ENCODE measurements at regions not wholly inside any gene's neighbourhood (a gene's known extent, or its start where the extent isn't known, plus 50 kb on each side); places are given as distances from the start of the nearest gene placed in this dataset.

DNA sequence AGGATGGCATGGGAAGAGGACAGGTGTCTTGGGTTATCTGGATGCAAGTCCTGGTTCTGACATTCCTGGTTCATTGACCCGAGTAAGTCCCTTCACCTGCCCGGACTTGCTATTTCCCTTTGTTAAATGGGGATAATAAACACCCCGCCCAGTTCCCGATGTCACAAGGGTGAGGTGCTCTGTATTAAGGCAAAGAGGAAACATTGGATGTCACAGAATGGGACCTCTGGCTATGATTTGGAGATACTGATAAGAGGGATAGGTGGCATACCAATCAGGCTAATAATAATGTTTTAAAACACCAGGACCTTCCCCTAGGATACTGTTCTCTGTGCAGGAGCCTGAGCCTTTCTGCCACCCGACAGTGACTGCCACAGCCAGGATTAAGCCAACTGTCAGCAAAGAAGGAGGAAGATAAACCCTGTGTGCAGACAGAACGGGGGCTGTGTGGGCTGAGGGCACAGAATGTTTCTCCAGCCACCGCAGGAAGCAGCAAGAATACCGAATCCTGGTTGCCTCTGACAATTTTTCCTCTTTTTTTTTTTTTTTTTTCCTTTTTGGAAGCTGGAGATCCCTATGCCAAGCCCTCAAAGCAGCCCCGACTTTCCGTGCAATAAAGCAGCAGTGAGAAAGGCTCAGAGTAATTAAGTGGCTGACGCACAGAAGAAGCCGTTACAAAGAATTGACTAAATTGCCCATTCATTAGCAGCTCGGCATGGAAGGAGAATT lies 336.6 kb downstream of the SMAD2 start:
- DNase-seq: no peak

GRCh38 chr18:47591429-47591828 lies 339.0 kb downstream of the SMAD2 start:
- DNase-seq: no peak

DNA sequence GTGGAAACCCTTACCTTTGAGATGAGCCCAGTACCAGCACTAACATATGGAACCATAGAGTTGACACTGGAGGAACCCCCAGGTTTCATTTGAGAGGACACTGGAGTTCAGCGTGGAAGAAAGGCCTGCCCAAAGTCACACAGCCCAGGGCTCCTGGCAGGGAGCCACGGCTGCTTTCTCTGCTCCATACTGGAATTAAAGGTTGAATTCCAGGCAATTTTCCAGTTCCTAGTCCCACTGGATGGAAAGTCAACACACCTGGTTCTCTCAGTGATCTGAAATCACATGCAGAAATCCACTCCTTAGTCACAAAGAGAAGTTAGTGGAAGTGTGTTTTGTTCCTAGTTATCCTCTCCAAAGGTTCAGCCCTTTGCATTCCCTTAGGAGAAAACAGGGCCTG lies 336.1 kb upstream of the SKOR2 start:
- no peak for DNase-seq

GRCh38 chr18:47586418-47587070 lies 335.1 kb upstream of the SKOR2 start:
- DNase-seq: no peak

GRCh38 chr18:47585914-47586313 lies 334.5 kb upstream of the SKOR2 start:
- no peak for DNase-seq

DNA sequence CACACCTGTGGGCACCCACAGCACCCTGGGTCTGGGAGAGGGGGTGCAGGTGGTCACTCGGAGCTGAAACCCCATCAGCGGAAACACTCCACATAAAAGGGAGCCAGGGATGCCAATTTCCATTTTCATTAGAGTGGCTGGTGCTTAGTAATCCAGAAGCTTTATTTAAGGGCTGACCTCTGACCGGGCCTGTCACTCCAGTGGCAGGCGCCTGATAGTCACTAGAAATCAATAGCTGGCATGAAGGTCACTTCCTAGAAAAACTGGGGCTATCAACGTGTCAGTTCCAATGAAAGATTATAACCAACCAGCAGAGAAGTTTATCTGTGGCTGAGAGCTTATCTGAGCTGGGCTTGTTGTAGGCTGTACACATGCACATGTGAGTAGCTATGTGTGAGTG lies 333.7 kb upstream of the SKOR2 start:
- DNase-seq: no peak

DNA sequence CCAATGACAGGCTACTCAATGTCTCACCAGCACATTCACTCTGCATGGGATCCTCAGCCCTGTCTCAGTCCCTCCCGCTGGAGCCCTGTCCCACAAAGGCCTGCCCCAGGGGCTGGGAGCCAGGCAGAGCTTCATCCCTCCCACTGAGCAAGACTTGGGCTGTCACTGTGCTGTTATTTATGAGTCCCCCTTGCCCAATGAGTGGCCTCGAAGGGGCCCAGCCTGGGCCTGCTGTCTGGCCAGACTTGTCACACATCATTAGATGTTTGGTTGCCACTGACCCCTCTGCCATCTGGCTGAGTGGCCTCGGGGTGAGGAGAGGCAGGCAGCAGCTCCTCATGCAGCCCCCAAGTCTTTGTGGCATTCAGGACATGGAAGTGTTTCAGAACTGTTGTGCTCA lies 330.6 kb upstream of the SKOR2 start:
- DNase-seq: no peak

DNA sequence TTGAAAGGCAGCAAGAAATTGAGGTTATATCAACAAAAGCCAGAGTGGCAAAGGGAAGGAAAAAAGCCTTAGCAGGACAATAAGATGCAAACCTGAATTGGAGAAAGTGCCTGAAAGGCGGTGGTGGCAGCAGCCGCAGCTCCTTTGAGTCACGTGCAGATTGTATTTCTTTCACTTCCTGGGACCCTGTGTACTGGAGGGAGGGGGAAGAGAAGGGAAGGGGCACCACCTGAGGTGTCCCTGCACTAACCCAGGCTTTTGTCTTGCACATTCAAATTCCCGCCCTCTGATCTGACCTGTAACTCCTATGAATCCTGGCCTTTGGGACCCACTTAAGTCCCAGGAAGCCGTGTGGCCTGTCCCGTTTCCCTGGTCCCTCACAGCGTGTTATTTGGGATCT lies 326.1 kb upstream of the SKOR2 start:
- DNase-seq: no peak

- DNase-seq: no peak
These were observed 323.5 kb upstream of the SKOR2 start for GRCh38 chr18:47574966-47575365.

- no peak for DNase-seq
These were observed 320.5 kb upstream of the SKOR2 start for GRCh38 chr18:47571957-47572356.

- DNase-seq: no peak
These were observed 315.3 kb upstream of the SKOR2 start for GRCh38 chr18:47566809-47567208.

DNA sequence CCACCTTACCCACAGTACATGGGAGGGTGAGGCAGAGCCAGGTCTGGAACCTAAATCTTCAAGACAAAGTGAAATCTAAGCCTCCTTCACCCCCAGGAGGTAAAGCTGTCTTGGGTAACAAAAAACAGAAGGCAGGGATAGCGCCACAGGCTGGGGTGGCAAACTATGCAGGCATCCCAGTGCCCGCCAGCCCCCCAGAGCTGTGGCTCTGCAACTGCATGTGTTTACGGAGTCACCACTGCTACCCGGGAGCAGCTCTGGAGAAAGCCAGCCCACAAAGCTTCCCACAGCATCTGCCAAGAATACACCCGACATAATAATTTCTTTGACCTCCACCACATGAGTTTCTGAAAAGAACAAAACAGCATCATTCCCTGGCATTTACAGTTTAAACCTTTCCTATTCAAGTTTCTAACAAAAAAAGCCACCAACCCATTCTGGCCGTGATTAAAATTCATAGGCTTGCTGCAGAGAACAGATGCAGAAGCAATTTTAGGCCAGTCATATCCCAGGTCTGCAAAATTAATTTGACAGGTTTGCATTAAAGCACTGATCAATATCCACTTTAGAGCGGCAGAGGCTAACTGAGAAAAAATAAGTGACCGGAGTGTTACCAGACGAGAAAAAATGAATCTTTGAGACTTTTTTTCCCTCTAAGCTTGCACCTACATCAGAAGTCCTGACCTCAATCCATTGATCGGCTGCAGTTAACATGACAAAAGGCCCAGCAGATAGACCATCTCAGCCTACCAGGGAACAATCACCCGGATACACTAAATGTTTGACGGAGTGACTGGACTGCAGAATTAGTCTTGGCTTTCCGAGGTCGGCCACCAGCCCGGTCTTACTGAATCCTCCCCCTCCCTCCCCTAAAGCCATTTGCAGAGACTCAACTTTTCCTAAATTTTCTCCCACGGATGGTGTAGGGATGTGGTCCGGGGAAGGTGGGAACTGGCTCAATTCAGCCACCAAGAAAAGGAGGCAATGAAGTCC lies 309.6 kb upstream of the SKOR2 start:
- no peak for DNase-seq

- no peak for DNase-seq
These were observed 306.8 kb upstream of the SKOR2 start for GRCh38 chr18:47558110-47558750.

- no peak for DNase-seq
These were observed 305.7 kb upstream of the SKOR2 start for GRCh38 chr18:47557160-47557559.

DNA sequence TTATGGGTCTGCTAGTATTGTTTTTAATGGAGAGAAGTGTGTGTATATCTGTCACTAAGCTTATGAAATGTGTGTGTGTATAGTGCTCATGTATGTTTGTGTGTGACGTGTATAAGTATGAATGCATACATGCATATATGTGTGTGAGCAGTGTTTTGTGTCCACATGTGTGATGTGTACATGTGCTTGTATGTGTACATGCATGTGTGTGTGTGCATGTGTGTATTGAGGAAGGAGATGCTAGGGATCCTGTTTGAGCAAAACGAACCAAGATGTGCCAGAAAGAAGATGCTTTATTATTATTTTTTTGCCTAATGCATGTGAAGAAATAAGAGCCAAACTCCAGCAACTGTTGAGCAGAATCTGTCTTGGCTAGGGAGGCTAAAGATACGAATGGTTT lies 301.3 kb upstream of the SKOR2 start:
- no peak for DNase-seq

DNA sequence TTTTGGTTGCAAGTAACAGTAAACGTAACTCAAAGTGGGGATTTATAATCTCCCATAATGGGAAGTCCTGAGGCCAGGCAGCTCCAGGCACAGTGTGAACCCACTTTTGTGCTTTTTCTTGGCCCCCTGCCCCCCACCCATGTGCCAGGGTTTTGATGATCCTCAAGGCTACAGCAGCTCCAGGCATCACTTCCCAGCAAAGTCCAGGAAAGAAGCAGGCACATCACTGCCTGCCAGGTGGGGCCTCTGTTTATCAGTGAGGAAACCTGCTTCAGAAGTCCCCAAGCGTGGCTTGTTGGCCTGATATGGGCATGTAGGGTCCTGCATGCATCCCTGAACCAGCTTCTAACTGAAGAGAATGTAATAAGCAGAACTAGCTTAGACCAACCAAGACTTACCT lies 299.2 kb upstream of the SKOR2 start:
- DNase-seq: no peak

GRCh38 chr18:47549021-47549540 lies 297.6 kb upstream of the SKOR2 start:
- no peak for DNase-seq

GRCh38 chr18:47547539-47548202 lies 296.2 kb upstream of the SKOR2 start:
- no peak for DNase-seq

- DNase-seq: no peak
These were observed 294.2 kb upstream of the SKOR2 start for GRCh38 chr18:47545613-47546012.

GRCh38 chr18:47543080-47543479 lies 291.6 kb upstream of the SKOR2 start:
- DNase-seq: no peak

GRCh38 chr18:47542551-47542950 lies 291.1 kb upstream of the SKOR2 start:
- DNase-seq: no peak

- no peak for DNase-seq
These were observed 280.3 kb upstream of the SKOR2 start for GRCh38 chr18:47531717-47532116.
